ENCODE measurements at regions not wholly inside any gene's neighbourhood (a gene's known extent, or its start where the extent isn't known, plus 50 kb on each side); places are given as distances from the start of the nearest gene placed in this dataset.

DNA sequence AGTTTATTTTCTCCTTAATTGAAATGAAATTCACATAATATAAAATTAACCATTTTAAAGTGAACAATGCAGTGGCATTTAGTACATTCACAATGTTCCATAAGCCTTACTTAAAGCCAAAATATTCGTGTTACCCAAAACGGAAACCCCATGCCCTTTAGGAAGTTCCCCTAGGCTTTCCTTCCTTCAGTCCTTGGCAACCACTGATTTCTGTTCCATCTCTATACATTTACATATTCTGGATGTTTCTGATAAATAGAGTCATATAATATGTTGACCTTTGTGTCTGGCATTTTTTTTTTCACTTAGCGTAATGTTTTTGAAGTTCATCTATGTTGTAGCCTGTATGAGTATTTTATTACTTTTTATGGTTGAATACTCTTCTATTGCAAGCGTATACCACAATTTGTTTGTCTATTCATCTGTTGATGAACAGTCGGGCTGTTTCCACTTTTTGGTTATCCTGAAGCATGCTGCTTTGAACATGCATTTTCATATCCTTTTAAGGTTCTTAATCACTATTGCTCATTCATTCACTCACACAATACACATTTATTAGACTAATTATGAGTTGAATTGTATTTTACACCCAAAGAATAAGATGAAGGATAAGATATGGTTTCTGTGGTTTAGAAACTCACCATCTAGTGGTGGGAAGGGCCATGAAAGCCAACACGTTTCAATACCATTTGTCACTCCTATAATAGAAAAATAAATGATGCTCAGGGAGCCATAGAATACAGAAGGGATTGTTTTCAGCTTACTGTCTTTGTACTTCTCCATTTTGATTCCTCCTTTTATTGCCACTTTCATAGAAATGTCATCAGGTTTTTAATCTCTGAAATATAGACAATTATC lies 408.2 kb upstream of the CBLB start:
- Histone ChIP-seq H3K79me2 (ENCODE audit: insufficient read depth) (no peaks in the 10 kb centered on the region), H3K36me3 (replicated peaks in 1 of 2; ENCODE audit: control insufficient read depth in 1 of 2, insufficient read depth in 2 of 2, low read length in 1 of 2) (no peaks in the 10 kb centered on the region), H3K4me2 (no peak overlapping the region), H3K4me1 (ENCODE audit: control insufficient read depth in 1 of 2, insufficient read depth in 2 of 2, low read depth in 1 of 2, low read length in 1 of 2) (peaks cover 0 to 7% of the 10 kb centered on the region in 2 experiments; a peak in 2 of 4 replicates), H2AFZ (ENCODE audit: low read depth) (peak overlapping the region; percentile 59; the same call in 1 of the 2 replicates), H3K27ac (ENCODE audit: low read depth in 2 of 2, low read length in 1 of 2) (no peak overlapping the region), H4K20me1 (ENCODE audit: insufficient read depth) (no peaks in the 10 kb centered on the region), H3K27me3 (ENCODE audit: insufficient read depth) (no peaks in the 10 kb centered on the region), H3K9me3 (no peaks in the 10 kb centered on the region), H3K9ac (no peak overlapping the region), H3K4me3 (ENCODE audit: low read depth in 2 of 2, low read length in 1 of 2) (no peak overlapping the region), H3K9me2 (no peaks in the 10 kb centered on the region; the same call in 1 of the 2 replicates), H3F3A (replicated peaks; ENCODE audit: insufficient read depth) (no peaks in the 10 kb centered on the region)
- TF ChIP-seq MEF2A (IDR thresholded peaks at IDR 0.05; ENCODE audit: borderline replicate concordance, low read depth): no peak
- TF ChIP-seq, protein P1, sequence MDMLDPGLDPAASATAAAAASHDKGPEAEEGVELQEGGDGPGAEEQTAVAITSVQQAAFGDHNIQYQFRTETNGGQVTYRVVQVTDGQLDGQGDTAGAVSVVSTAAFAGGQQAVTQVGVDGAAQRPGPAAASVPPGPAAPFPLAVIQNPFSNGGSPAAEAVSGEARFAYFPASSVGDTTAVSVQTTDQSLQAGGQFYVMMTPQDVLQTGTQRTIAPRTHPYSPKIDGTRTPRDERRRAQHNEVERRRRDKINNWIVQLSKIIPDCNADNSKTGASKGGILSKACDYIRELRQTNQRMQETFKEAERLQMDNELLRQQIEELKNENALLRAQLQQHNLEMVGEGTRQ (IDR thresholded peaks at IDR 0.05; ENCODE audit: borderline replicate concordance, low read depth, low read length): no peak
- TF ChIP-seq PBX3 (IDR thresholded peaks at IDR 0.05): no peak
- no peak for TF ChIP-seq POLR2AphosphoS5 (IDR thresholded peaks at IDR 0.05; ENCODE audit: low read depth, low read length)
- TF ChIP-seq CHD2 (IDR thresholded peaks at IDR 0.05; ENCODE audit: low read length, partially characterized antibody): no peak
- TF ChIP-seq TCF12 (IDR thresholded peaks at IDR 0.05): no peak
- TF ChIP-seq TEAD4 (IDR thresholded peaks at IDR 0.05; ENCODE audit: borderline replicate concordance, insufficient read depth): no peak
- TF ChIP-seq RCOR1 (IDR thresholded peaks at IDR 0.05; ENCODE audit: low read length): no peak
- TF ChIP-seq JUND (IDR thresholded peaks at IDR 0.05): no peak
- no peak for TF ChIP-seq SMC3 (IDR thresholded peaks at IDR 0.05; ENCODE audit: low read depth, low read length)
- TF ChIP-seq, protein P2, sequence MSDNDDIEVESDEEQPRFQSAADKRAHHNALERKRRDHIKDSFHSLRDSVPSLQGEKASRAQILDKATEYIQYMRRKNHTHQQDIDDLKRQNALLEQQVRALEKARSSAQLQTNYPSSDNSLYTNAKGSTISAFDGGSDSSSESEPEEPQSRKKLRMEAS (IDR thresholded peaks at IDR 0.05; ENCODE audit: low read depth): no peak
- TF ChIP-seq USF1 (IDR thresholded peaks at IDR 0.05; ENCODE audit: borderline replicate concordance, low read depth): no peak
- TF ChIP-seq RFX5 (IDR thresholded peaks at IDR 0.05; ENCODE audit: low read length): no peak
- TF ChIP-seq GABPA (IDR thresholded peaks at IDR 0.05; ENCODE audit: low read depth): no peak
- TF ChIP-seq NFIC (IDR thresholded peaks at IDR 0.05; ENCODE audit: borderline replicate concordance): no peak
- POLR2A ChIA-PET: no interaction called here
- DNase-seq: no peak
- CTCF ChIA-PET: no interaction called here
- WGBS (ENCODE audit: low lambda C conversion rate): 78% methylated on average over 6 of the region's 6 CpGs

- H3K79me2 ChIP-seq (ENCODE audit: insufficient read depth): no peaks in the 10 kb centered on the region
- no peaks in the 10 kb centered on the region for H4K20me1 ChIP-seq (ENCODE audit: insufficient read depth)
- peaks cover 0 to 7% of the 10 kb centered on the region in 2 experiments; a peak in 2 of 4 replicates for H3K4me1 ChIP-seq (ENCODE audit: control insufficient read depth in 1 of 2, insufficient read depth in 2 of 2, low read depth in 1 of 2, low read length in 1 of 2)
- TF ChIP-seq TEAD4 (IDR thresholded peaks at IDR 0.05; ENCODE audit: borderline replicate concordance, insufficient read depth) (no peak), TCF12 (IDR thresholded peaks at IDR 0.05) (no peak), SIN3A (IDR thresholded peaks at IDR 0.05; ENCODE audit: borderline replicate concordance, low read depth, low read length) (no peak)
- no peak for DNase-seq
- no peak overlapping the region; a peak in 1 of 4 replicates for H3K27ac ChIP-seq (ENCODE audit: low read depth in 2 of 2, low read length in 1 of 2)
- H3K27me3 ChIP-seq (ENCODE audit: insufficient read depth): no peaks in the 10 kb centered on the region
- H3K4me2 ChIP-seq: no peak overlapping the region
- ChIA-PET CTCF (no interaction called here), POLR2A (no interaction called here)
- H3F3A ChIP-seq (replicated peaks; ENCODE audit: insufficient read depth): no peaks in the 10 kb centered on the region
- H3K36me3 ChIP-seq (replicated peaks in 1 of 2; ENCODE audit: control insufficient read depth in 1 of 2, insufficient read depth in 2 of 2, low read length in 1 of 2): no peaks in the 10 kb centered on the region
- H3K4me3 ChIP-seq (ENCODE audit: low read depth in 2 of 2, low read length in 1 of 2): no peak overlapping the region
- WGBS (ENCODE audit: low lambda C conversion rate): 100% methylated on average over 1 of the region's 1 CpG
- no peaks in the 10 kb centered on the region for H3K9me3 ChIP-seq
- H2AFZ ChIP-seq (ENCODE audit: low read depth): peak overlapping the region; percentile 59; the same call in 1 of the 2 replicates
- H3K9me2 ChIP-seq: no peaks in the 10 kb centered on the region; the same call in 1 of the 2 replicates
- H3K9ac ChIP-seq: no peak overlapping the region
Observed at GRCh38 chr3:106277731-106278130, 408.9 kb upstream of the CBLB start.

All from SK-N-SH (cell line).